CD14-positive monocyte (primary cell): ENCODE measurements at regions not wholly inside any gene's neighbourhood (a gene's known extent, or its start where the extent isn't known, plus 50 kb on each side); places are given as distances from the start of the nearest gene placed in this dataset.

Experiments
- DNase-seq, 3 donors: peaks; one replicate each; pipeline ENCODE4 v3.0.0-alpha.2; 2011 to 2022
- H2AFZ ChIP-seq: 2 replicates; pipeline ENCODE4 v1.6.0; 2012; ENCODE audit warnings: mild to moderate bottlenecking, low read depth, low read length, inconsistent platforms; ENCODE audit not compliant: insufficient read depth, poor library complexity, severe bottlenecking
- H3K27ac ChIP-seq, 2 donors: 1 replicate in 1 of 2; 2 replicates in 1 of 2; pipeline ENCODE4 v1.5.1; 2012 to 2013; ENCODE audit warnings: low read length in 2 of 2, control low read depth in 1 of 2, inconsistent platforms in 1 of 2, low read depth in 1 of 2, mild to moderate bottlenecking in 1 of 2
- H3K27me3 ChIP-seq, 2 donors: one replicate each; pipeline versions ENCODE4 v1.6.0 to v1.6.1; 2011 to 2013; ENCODE audit warnings: low read length in 2 of 2; ENCODE audit not compliant: control insufficient read depth in 2 of 2, insufficient read depth in 2 of 2
- H3K36me3 ChIP-seq, 2 donors: replicated peaks in 1 of 2; 1 replicate in 1 of 2; 2 replicates in 1 of 2; pipeline versions ENCODE4 v1.5.1 to v1.6.1; 2012 to 2013; ENCODE audit warnings: low read length in 2 of 2, control low read depth in 1 of 2, inconsistent platforms in 1 of 2, mild to moderate bottlenecking in 1 of 2; ENCODE audit not compliant: insufficient read depth in 2 of 2, control insufficient read depth in 1 of 2
- H3K4me1 ChIP-seq, 2 donors: 1 replicate in 1 of 2; 2 replicates in 1 of 2; pipeline versions ENCODE4 v1.5.1 to v1.6.1; 2012 to 2013; ENCODE audit warnings: low read length in 2 of 2, control low read depth in 1 of 2, inconsistent platforms in 1 of 2, mild to moderate bottlenecking in 1 of 2, moderate library complexity in 1 of 2; ENCODE audit not compliant: insufficient read depth in 2 of 2, control insufficient read depth in 1 of 2
- H3K4me2 ChIP-seq: replicated peaks from 2 replicates; pipeline ENCODE3; 2012; ENCODE audit warnings: low read length, moderate library complexity, mild to moderate bottlenecking; ENCODE audit not compliant: poor library complexity, severe bottlenecking; ENCODE audit errors: extremely low read depth
- H3K4me3 ChIP-seq, 3 experiments: fragments of 200-600 bp in 1 of 3; sonication (generic) in 1 of 3; replicated peaks in 1 of 3; 1 replicate in 2 of 3; 2 replicates in 1 of 3; pipeline ENCODE4 v1.5.1; 2011 to 2013; ENCODE audit warnings: low read length in 3 of 3, mild to moderate bottlenecking in 3 of 3, control low read depth in 2 of 3, low read depth in 2 of 3, inconsistent platforms in 1 of 3, moderate library complexity in 1 of 3
- H3K79me2 ChIP-seq: 2 replicates; pipeline ENCODE4 v1.6.0; 2012; ENCODE audit warnings: mild to moderate bottlenecking, control low read depth, inconsistent platforms, low read length, moderate library complexity; ENCODE audit not compliant: insufficient read depth
- H3K9ac ChIP-seq: 2 replicates; pipeline ENCODE4 v1.6.0; 2017; ENCODE audit warnings: low read length, mild to moderate bottlenecking; ENCODE audit not compliant: insufficient read depth, poor library complexity, severe bottlenecking
- H3K9me3 ChIP-seq, 2 donors: replicated peaks in 1 of 2; 1 replicate in 1 of 2; 2 replicates in 1 of 2; pipeline versions ENCODE4 v1.5.1 to v1.6.1; 2012 to 2013; ENCODE audit warnings: low read length in 2 of 2, control low read depth in 1 of 2; ENCODE audit not compliant: control insufficient read depth in 1 of 2, insufficient read depth in 1 of 2
- H4K20me1 ChIP-seq: 2 replicates; pipeline ENCODE4 v1.6.0; 2012; ENCODE audit warnings: mild to moderate bottlenecking, low read length, control low read depth, moderate library complexity; ENCODE audit not compliant: insufficient read depth
- H3K27ac Mint-ChIP-seq, 7 donors: one replicate each; pipeline ENCODE4 v1.8.0; 2020; ENCODE audit warnings: mild to moderate bottlenecking in 7 of 7, mixed read lengths in 7 of 7, moderate library complexity in 6 of 7, inconsistent platforms in 2 of 7
- H3K27me3 Mint-ChIP-seq, 3 donors: one replicate each; pipeline ENCODE4 v1.8.0; 2021 to 2022; ENCODE audit warnings: low read depth in 3 of 3, mild to moderate bottlenecking in 3 of 3, mixed read lengths in 3 of 3, moderate library complexity in 3 of 3, inconsistent platforms in 1 of 3
- H3K36me3 Mint-ChIP-seq, 2 donors: one replicate each; pipeline ENCODE4 v1.8.0; 2020; ENCODE audit warnings: mixed read lengths in 2 of 2, inconsistent platforms in 1 of 2, mild to moderate bottlenecking in 1 of 2
- H3K4me1 Mint-ChIP-seq: one replicate; pipeline ENCODE4 v1.8.0; 2020; ENCODE audit warnings: mild to moderate bottlenecking, mixed read lengths
- H3K4me3 Mint-ChIP-seq, 2 donors: one replicate each; pipeline ENCODE4 v1.8.0; 2020; ENCODE audit warnings: mild to moderate bottlenecking in 2 of 2, mixed read lengths in 2 of 2, moderate library complexity in 1 of 2
- H3K9me3 Mint-ChIP-seq, 7 donors: one replicate each; pipeline ENCODE4 v1.8.0; 2020 to 2022; ENCODE audit warnings: mixed read lengths in 7 of 7, mild to moderate bottlenecking in 6 of 7, moderate library complexity in 6 of 7, inconsistent platforms in 2 of 7
- CTCF ChIP-seq: fragments of 200-600 bp; IDR thresholded peaks from one replicate; pipeline ENCODE4 v1.8.0; 2022; ENCODE audit warnings: antibody characterized with exemption, mild to moderate bottlenecking
- WGBS: methylation state at CpG from one replicate; pipeline ENCODE4 v1.1.5; 2013; ENCODE audit warnings: missing lambda C conversion rate; ENCODE audit not compliant: insufficient coverage; 5-methylcytosine and 5-hydroxymethylcytosine counted together
- intact Hi-C, 2 donors: fragments of 100-400 bp; cut with micrococcal nuclease; formaldehyde crosslinking; loops; one replicate each; pipeline versions ENCODE4 v1.15.0 to v1.15.1; 2023

DNA sequence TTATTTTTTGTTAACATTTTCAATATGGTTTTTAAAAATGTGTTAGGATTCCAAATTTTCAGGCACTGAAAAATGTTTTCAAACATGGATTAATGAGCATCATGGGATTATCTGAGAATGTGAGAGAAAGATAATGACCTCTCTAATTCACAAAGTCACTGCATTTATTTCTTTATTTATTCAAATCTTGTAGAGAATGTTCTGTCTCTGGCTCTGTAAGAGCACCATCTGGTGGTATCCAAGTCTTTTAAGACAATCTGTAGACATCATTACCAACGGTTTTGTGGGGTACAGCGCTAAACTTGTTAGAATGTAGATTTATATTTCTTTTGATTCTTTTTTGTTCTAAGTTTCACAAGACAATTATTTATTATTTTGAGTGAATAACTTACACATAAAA lies 956.0 kb upstream of the NOVA1 start:
- no peak for TF ChIP-seq CTCF
- H3K36me3 Mint-ChIP-seq, result no peaks in the 10 kb centered on the region
- WGBS, result no CpG with 5 or more reads among the region's 2 CpGs
- no peaks in the 10 kb centered on the region for H4K20me1 ChIP-seq
- peaks cover 0 to 3% (median 0%) of the 10 kb centered on the region in 7 donors for H3K9me3 Mint-ChIP-seq
- H3K4me1 ChIP-seq, result no peaks in the 10 kb centered on the region
- no peak overlapping the region for H3K4me2 ChIP-seq
- intact Hi-C loops, result no loop called here
- H3K4me3 Mint-ChIP-seq, result no peak overlapping the region
- no peaks in the 10 kb centered on the region for H3K27me3 ChIP-seq
- H3K27ac ChIP-seq, result no peak overlapping the region
- H3K36me3 ChIP-seq, result no peaks in the 10 kb centered on the region
- H3K4me3 ChIP-seq, result no peak overlapping the region
- H2AFZ ChIP-seq, result no peak overlapping the region
- no peaks in the 10 kb centered on the region for H3K4me1 Mint-ChIP-seq
- peaks cover 0 to 2% of the 10 kb centered on the region in 2 donors for H3K9me3 ChIP-seq
- H3K79me2 ChIP-seq, result no peaks in the 10 kb centered on the region
- no peaks in the 10 kb centered on the region for H3K27me3 Mint-ChIP-seq
- no peak overlapping the region for H3K9ac ChIP-seq
- DNase-seq, result no peak
- no peak overlapping the region for H3K27ac Mint-ChIP-seq

- no peaks in the 10 kb centered on the region for H3K4me1 ChIP-seq
- Mint-ChIP-seq H3K36me3 (no peaks in the 10 kb centered on the region), H3K4me3 (no peak overlapping the region), H3K27ac (no peak overlapping the region), H3K4me1 (no peaks in the 10 kb centered on the region), H3K27me3 (no peaks in the 10 kb centered on the region), H3K9me3 (no peaks in the 10 kb centered on the region)
- intact Hi-C loops, result no loop called here
- no peaks in the 10 kb centered on the region for H3K9me3 ChIP-seq
- H3K4me3 ChIP-seq, result no peak overlapping the region
- TF ChIP-seq CTCF, result no peak
- no peak overlapping the region for H3K4me2 ChIP-seq
- no peaks in the 10 kb centered on the region for H3K79me2 ChIP-seq
- H3K27me3 ChIP-seq, result no peaks in the 10 kb centered on the region
- H3K36me3 ChIP-seq, result no peaks in the 10 kb centered on the region
- no CpG with 5 or more reads among the region's 2 CpGs for WGBS
- H2AFZ ChIP-seq, result no peak overlapping the region
- DNase-seq, result no peak
- H3K27ac ChIP-seq, result no peak overlapping the region
- no peaks in the 10 kb centered on the region for H4K20me1 ChIP-seq
- no peak overlapping the region for H3K9ac ChIP-seq
Measured at GRCh38 chr14:27557445-27557844, 959.6 kb upstream of the NOVA1 start.
